GM23338 (cell line): ENCODE measurements at regions not wholly inside any gene's neighbourhood (a gene's known extent, or its start where the extent isn't known, plus 50 kb on each side); places are given as distances from the start of the nearest gene placed in this dataset.

Source experiments
- CTCF ChIP-seq, 2 experiments: fragments of 200-600 bp in 1 of 2; sonication (generic) in 1 of 2; conservative IDR thresholded peaks; 2 replicates each; pipeline versions ENCODE4 v1.5.1 to v1.6.1; 2016 to 2017; ENCODE audit warnings: antibody characterized with exemption in 2 of 2, low read depth in 2 of 2, mild to moderate bottlenecking in 2 of 2, moderate library complexity in 1 of 2
- ETS1 ChIP-seq: IDR thresholded peaks from 2 replicates; pipeline ENCODE4 v1.6.1; 2016; ENCODE audit warnings: antibody characterized with exemption
- EZH2 ChIP-seq: fragments of 200-600 bp; sonication (generic); IDR thresholded peaks from one replicate; pipeline ENCODE4 v1.8.0; 2017; ENCODE audit warnings: antibody characterized with exemption, mild to moderate bottlenecking, low read depth; ENCODE audit not compliant: unreplicated experiment
- EZH2phosphoT487 ChIP-seq: fragments of 200-600 bp; sonication (generic); IDR thresholded peaks from one replicate; pipeline ENCODE4 v1.8.1; 2018; ENCODE audit warnings: antibody characterized with exemption; ENCODE audit not compliant: unreplicated experiment
- JUNB ChIP-seq: IDR thresholded peaks from one replicate; pipeline ENCODE4 v1.6.1; 2016; ENCODE audit warnings: antibody characterized with exemption; ENCODE audit not compliant: unreplicated experiment
- NANOG ChIP-seq: IDR thresholded peaks from 2 replicates; pipeline ENCODE4 v1.6.1; 2016; ENCODE audit warnings: antibody characterized with exemption, borderline replicate concordance
- POLR2AphosphoS5 ChIP-seq: IDR thresholded peaks from 2 replicates; pipeline ENCODE4 v1.6.1; 2016; ENCODE audit warnings: antibody characterized with exemption, low read depth
- ZNF114 ChIP-seq: fragments of 250-450 bp; sonication (Bioruptor Pico); IDR thresholded peaks from 2 replicates; pipeline ENCODE4 v1.5.0; 2020; ENCODE audit warnings: mild to moderate bottlenecking, moderate library complexity
- ZNF331 ChIP-seq: fragments of 250-450 bp; sonication (Bioruptor Pico); IDR thresholded peaks from 2 replicates; pipeline ENCODE4 v1.5.0; 2020; ENCODE audit warnings: low read depth, mild to moderate bottlenecking, moderate library complexity
- ZNF462 ChIP-seq: fragments of 250-450 bp; sonication (Bioruptor Pico); IDR thresholded peaks from 2 replicates; pipeline ENCODE4 v1.5.0; 2020; ENCODE audit warnings: mild to moderate bottlenecking, moderate library complexity

GRCh38 chr14:22097072-22097471, 423.5 kb upstream of the OR4E1 start (continued):
- TF ChIP-seq ZNF462 (CRISPR knock-in tag) (no peak), EZH2 (no peak), ETS1 (no peak), CTCF (conservative IDR thresholded peaks at IDR 0.05; ENCODE audit: low read depth in 2 of 2) (no peak), ZNF114 (CRISPR knock-in tag) (no peak), EZH2phosphoT487 (no peak), JUNB (no peak), POLR2AphosphoS5 (no peak), NANOG (no peak), ZNF331 (no peak)
